ENCODE measurements at regions not wholly inside any gene's neighbourhood (a gene's known extent, or its start where the extent isn't known, plus 50 kb on each side); places are given as distances from the start of the nearest gene placed in this dataset.

- TF ChIP-seq, protein P1, sequence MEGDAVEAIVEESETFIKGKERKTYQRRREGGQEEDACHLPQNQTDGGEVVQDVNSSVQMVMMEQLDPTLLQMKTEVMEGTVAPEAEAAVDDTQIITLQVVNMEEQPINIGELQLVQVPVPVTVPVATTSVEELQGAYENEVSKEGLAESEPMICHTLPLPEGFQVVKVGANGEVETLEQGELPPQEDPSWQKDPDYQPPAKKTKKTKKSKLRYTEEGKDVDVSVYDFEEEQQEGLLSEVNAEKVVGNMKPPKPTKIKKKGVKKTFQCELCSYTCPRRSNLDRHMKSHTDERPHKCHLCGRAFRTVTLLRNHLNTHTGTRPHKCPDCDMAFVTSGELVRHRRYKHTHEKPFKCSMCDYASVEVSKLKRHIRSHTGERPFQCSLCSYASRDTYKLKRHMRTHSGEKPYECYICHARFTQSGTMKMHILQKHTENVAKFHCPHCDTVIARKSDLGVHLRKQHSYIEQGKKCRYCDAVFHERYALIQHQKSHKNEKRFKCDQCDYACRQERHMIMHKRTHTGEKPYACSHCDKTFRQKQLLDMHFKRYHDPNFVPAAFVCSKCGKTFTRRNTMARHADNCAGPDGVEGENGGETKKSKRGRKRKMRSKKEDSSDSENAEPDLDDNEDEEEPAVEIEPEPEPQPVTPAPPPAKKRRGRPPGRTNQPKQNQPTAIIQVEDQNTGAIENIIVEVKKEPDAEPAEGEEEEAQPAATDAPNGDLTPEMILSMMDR (conservative IDR thresholded peaks at IDR 0.05), result no peak
- TF ChIP-seq EZH2 (IDR thresholded peaks at IDR 0.05; ENCODE audit: low read depth), result no peak
Measured at GRCh38 chr18:64264171-64264570, 115.3 kb upstream of the LINC00305 start.

Measured in PC-9 (cell line).